ENCODE measurements at regions not wholly inside any gene's neighbourhood (a gene's known extent, or its start where the extent isn't known, plus 50 kb on each side); places are given as distances from the start of the nearest gene placed in this dataset.

- H3K27me3 ChIP-seq (replicated peaks in 1 of 7): no peaks in the 10 kb centered on the region
- 43 to 67% (median 58%) methylated on average over 1 of the region's 1 CpG for WGBS, 5 donors
- H3K27ac ChIP-seq: no peak overlapping the region
Measured at GRCh38 chr2:150168595-150169236, 318.8 kb downstream of the RND3 start.

GRCh38 chr2:150167711-150168110 is 319.8 kb downstream of the RND3 start:
- TF ChIP-seq POLR2AphosphoS5 (IDR thresholded peaks at IDR 0.05): no peak
- no peak for TF ChIP-seq CTCF (IDR thresholded peaks at IDR 0.05 in 8 of 11, conservative IDR thresholded peaks at IDR 0.05 in 3 of 11)
- TF ChIP-seq POLR2A (IDR thresholded peaks at IDR 0.05): no peak

More at GRCh38 chr2:150168595-150169236, 318.8 kb downstream of the RND3 start:
- no peak for DNase-seq
- intact Hi-C loops (cut with DNase I; ENCODE audit: low total_unique reads): no loop called here
- H3K4me3 ChIP-seq: no peak overlapping the region
- peaks cover 0 to 16% (median 5%) of the 10 kb centered on the region in 8 donors for H3K9me3 ChIP-seq
- H3K36me3 ChIP-seq: no peaks in the 10 kb centered on the region
- H3K4me1 ChIP-seq: no peaks in the 10 kb centered on the region
- TF ChIP-seq POLR2AphosphoS5 (IDR thresholded peaks at IDR 0.05) (no peak), CTCF (IDR thresholded peaks at IDR 0.05 in 8 of 11, conservative IDR thresholded peaks at IDR 0.05 in 3 of 11) (no peak), POLR2A (IDR thresholded peaks at IDR 0.05) (no peak)

GRCh38 chr2:150166313-150167051 is 321.0 kb downstream of the RND3 start:
- 74 to 80% (median 77%) methylated on average over 6 of the region's 6 CpGs for WGBS, 5 donors
- no peaks in the 10 kb centered on the region for H3K36me3 ChIP-seq
- no peaks in the 10 kb centered on the region for H3K27me3 ChIP-seq (replicated peaks in 1 of 7)
- intact Hi-C loops (cut with DNase I; ENCODE audit: low total_unique reads): no loop called here
- no peak for DNase-seq
- H3K4me1 ChIP-seq: no peaks in the 10 kb centered on the region
- no peak overlapping the region for H3K27ac ChIP-seq
- TF ChIP-seq CTCF (IDR thresholded peaks at IDR 0.05 in 8 of 11, conservative IDR thresholded peaks at IDR 0.05 in 3 of 11) (no peak), POLR2A (IDR thresholded peaks at IDR 0.05) (no peak), POLR2AphosphoS5 (IDR thresholded peaks at IDR 0.05) (no peak)
- H3K4me3 ChIP-seq: no peak overlapping the region
- peaks cover 0 to 15% (median 4%) of the 10 kb centered on the region in 8 donors for H3K9me3 ChIP-seq

More at GRCh38 chr2:150167711-150168110, 319.8 kb downstream of the RND3 start:
- Histone ChIP-seq H3K36me3 (no peaks in the 10 kb centered on the region), H3K4me1 (no peaks in the 10 kb centered on the region), H3K4me3 (no peak overlapping the region), H3K27ac (no peak overlapping the region), H3K9me3 (peaks cover 0 to 16% (median 5%) of the 10 kb centered on the region in 8 donors), H3K27me3 (replicated peaks in 1 of 7) (no peaks in the 10 kb centered on the region)
- WGBS, 5 donors: 85 to 95% (median 89%) methylated on average over 2 of the region's 2 CpGs
- DNase-seq: no peak
- intact Hi-C loops (cut with DNase I; ENCODE audit: low total_unique reads): no loop called here

GRCh38 chr2:150165988-150166312 is 321.5 kb downstream of the RND3 start:
- TF ChIP-seq CTCF (IDR thresholded peaks at IDR 0.05 in 8 of 11, conservative IDR thresholded peaks at IDR 0.05 in 3 of 11) (no peak), POLR2AphosphoS5 (IDR thresholded peaks at IDR 0.05) (no peak), POLR2A (IDR thresholded peaks at IDR 0.05) (no peak)
- 89 to 97% (median 93%) methylated on average over 1 of the region's 1 CpG for WGBS, 5 donors
- no peak overlapping the region for H3K4me3 ChIP-seq
- peaks cover 0 to 9% (median 2%) of the 10 kb centered on the region in 8 donors for H3K9me3 ChIP-seq
- H3K27ac ChIP-seq: no peak overlapping the region
- no peaks in the 10 kb centered on the region for H3K4me1 ChIP-seq
- H3K27me3 ChIP-seq (replicated peaks in 1 of 7): no peaks in the 10 kb centered on the region
- no peak for DNase-seq
- H3K36me3 ChIP-seq: no peaks in the 10 kb centered on the region
- intact Hi-C loops (cut with DNase I; ENCODE audit: low total_unique reads): no loop called here

Measured in spleen (tissue), 11 donors.